ENCODE measurements at regions not wholly inside any gene's neighbourhood (a gene's known extent, or its start where the extent isn't known, plus 50 kb on each side); places are given as distances from the start of the nearest gene placed in this dataset.

DNA sequence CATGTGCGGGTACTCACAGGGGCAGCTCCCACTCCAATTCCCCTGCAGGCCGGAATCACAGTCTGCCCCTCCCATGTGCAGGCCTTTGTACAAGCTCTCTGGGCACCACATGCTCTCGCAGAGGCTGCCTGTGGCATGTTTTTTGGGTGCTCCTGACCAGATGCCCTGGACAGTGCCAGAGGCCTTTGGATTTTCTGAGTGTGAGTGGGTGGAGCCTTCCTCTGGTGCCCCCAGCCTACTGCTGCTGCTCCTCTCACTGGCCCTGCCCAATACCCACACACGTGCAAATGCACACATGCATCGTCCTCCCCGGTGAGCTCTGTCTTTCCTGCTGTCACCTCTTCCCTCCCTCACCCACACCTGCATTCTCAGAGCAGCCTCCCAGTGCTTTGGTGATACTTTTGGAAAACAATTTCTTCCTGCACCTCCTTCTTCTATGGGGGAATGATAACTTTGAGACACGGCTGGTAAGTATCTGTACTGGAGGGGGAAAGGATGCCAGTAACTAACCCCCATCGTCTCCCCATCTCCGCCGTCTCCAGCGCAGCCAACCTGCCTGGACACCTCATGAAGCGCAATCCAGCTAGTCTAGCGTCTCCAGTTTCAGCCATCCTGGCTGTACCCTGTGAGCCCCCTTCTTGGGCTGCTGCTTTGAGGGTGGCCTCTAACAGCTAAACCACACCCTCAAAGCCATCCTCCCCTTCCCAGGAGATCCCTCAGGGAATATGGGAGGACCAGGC, 229.4 kb upstream of the TOPAZ1 start:
- H3K36me3 ChIP-seq (ENCODE audit: control insufficient read depth, insufficient read depth, low read length, severe bottlenecking) = peaks cover 15% of the 10 kb centered on the region

DNA sequence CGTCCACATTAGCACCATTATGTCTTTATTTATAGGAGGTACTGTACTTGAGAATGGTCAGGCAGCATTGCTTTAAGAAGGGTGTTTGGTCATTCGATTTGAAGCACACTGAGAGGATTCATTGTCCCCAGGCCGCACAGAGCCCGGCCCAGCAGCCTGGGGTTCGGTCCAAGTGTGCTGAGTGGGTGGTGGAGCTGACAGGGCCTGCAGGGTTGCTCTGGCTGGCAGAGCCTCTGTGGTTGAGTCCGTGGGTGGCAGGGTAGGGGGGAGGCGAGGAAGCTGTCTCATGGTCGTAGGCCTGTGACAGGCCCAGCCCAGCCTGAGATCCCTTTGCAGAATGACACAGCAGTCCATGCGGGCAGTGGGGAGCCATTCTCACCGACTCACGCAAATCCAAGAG, 227.7 kb upstream of the TOPAZ1 start:
- no peak for DNase-seq (ENCODE audit: low read depth)
- no peaks in the 10 kb centered on the region for H3K4me1 ChIP-seq (ENCODE audit: control insufficient read depth, insufficient read depth, low read length)
- no peaks in the 10 kb centered on the region for H3K27me3 ChIP-seq (replicated peaks; ENCODE audit: control insufficient read depth, insufficient read depth, low read length)

More for the DNA sequence above, 229.4 kb upstream of the TOPAZ1 start:
- Histone ChIP-seq H3K27me3 (replicated peaks; ENCODE audit: control insufficient read depth, insufficient read depth, low read length) (no peaks in the 10 kb centered on the region), H3K4me3 (ENCODE audit: low read length) (no peak overlapping the region), H3K9ac (ENCODE audit: low read length) (no peak overlapping the region), H3K9me3 (ENCODE audit: control insufficient read depth, low read length) (no peaks in the 10 kb centered on the region), H3K4me1 (ENCODE audit: control insufficient read depth, insufficient read depth, low read length) (no peaks in the 10 kb centered on the region)
- no peak for DNase-seq (ENCODE audit: low read depth)

DNA sequence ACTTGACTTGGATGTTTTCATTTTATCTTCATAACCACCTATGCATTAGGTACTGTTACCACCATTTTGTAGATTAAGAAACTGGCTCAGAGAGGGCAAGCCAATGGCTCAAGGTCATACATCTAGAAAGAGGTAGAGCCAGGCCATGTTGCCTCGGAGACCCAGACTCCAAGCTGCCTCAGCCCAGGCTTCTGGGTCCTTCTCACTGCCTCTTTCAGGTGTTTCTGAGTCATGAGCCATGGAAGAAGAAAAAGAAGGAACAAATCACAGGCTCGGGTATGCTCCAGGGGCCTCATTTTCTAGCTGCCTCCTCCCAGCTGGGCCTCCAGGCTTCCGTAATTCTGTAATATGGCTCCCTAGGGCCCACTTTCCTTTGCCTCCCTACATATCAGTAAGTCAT, 226.5 kb upstream of the TOPAZ1 start:
- no peak overlapping the region for H3K9ac ChIP-seq (ENCODE audit: low read length)
- H3K9me3 ChIP-seq (ENCODE audit: control insufficient read depth, low read length) = no peaks in the 10 kb centered on the region
- H3K4me3 ChIP-seq (ENCODE audit: low read length) = no peak overlapping the region
- no peak for DNase-seq (ENCODE audit: low read depth)
- no peaks in the 10 kb centered on the region for H3K27me3 ChIP-seq (replicated peaks; ENCODE audit: control insufficient read depth, insufficient read depth, low read length)
- peaks cover 20% of the 10 kb centered on the region for H3K36me3 ChIP-seq (ENCODE audit: control insufficient read depth, insufficient read depth, low read length, severe bottlenecking)
- H3K4me1 ChIP-seq (ENCODE audit: control insufficient read depth, insufficient read depth, low read length) = no peaks in the 10 kb centered on the region

More for the DNA sequence above, 227.7 kb upstream of the TOPAZ1 start:
- H3K4me3 ChIP-seq (ENCODE audit: low read length) = no peak overlapping the region
- peaks cover 20% of the 10 kb centered on the region for H3K36me3 ChIP-seq (ENCODE audit: control insufficient read depth, insufficient read depth, low read length, severe bottlenecking)
- H3K9ac ChIP-seq (ENCODE audit: low read length) = no peak overlapping the region
- no peaks in the 10 kb centered on the region for H3K9me3 ChIP-seq (ENCODE audit: control insufficient read depth, low read length)

DNA sequence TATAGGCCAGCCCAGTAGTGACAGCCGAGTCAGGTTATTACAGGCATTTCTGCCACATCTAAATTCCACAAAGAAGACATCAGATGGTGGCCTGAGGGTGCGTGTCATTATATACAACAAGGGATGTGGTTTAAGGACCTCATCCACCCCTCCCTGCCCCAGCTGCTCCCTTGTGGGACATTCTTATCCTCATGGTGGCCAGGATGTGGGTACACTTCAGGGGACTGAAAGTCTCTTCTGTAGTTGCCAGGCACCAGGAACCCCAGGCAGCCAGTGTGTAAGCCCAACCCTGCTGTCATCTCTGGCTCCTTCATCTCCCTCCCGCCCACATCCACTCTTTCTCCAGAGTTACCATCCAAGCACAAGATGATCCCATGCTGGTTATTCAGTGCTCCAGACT, 224.9 kb upstream of the TOPAZ1 start:
- no peak for DNase-seq (ENCODE audit: low read depth)

DNA sequence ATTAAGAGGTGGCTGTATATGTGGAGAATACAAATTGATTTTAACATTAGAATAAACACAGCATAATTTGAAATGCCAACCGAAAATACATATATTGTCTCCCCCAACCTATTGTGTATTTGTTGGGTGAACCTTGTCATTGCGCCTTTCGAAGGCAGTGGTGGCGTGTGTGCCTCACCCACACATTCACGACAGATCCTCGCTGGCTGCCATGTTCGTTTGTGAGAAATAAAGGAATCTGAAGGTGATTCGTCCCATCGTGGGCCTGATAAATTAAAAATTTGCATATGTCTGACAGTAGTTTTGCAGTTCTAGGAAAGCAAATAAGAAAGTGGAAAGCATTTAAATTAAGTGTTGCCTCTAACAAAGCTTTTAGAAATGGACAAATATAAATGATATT, 222.8 kb upstream of the TOPAZ1 start:
- Histone ChIP-seq H3K9ac (ENCODE audit: low read length) (no peak overlapping the region), H3K9me3 (ENCODE audit: control insufficient read depth, low read length) (no peaks in the 10 kb centered on the region), H3K4me1 (ENCODE audit: control insufficient read depth, insufficient read depth, low read length) (peaks cover 4% of the 10 kb centered on the region), H3K4me3 (ENCODE audit: low read length) (no peak overlapping the region), H3K27me3 (replicated peaks; ENCODE audit: control insufficient read depth, insufficient read depth, low read length) (no peaks in the 10 kb centered on the region), H3K36me3 (ENCODE audit: control insufficient read depth, insufficient read depth, low read length, severe bottlenecking) (peaks cover 13% of the 10 kb centered on the region)
- no peak for DNase-seq (ENCODE audit: low read depth)

More for the DNA sequence above, 224.9 kb upstream of the TOPAZ1 start:
- peaks cover 19% of the 10 kb centered on the region for H3K36me3 ChIP-seq (ENCODE audit: control insufficient read depth, insufficient read depth, low read length, severe bottlenecking)
- H3K27me3 ChIP-seq (replicated peaks; ENCODE audit: control insufficient read depth, insufficient read depth, low read length) = no peaks in the 10 kb centered on the region
- H3K9me3 ChIP-seq (ENCODE audit: control insufficient read depth, low read length) = no peaks in the 10 kb centered on the region
- H3K9ac ChIP-seq (ENCODE audit: low read length) = no peak overlapping the region
- no peak overlapping the region for H3K4me3 ChIP-seq (ENCODE audit: low read length)
- H3K4me1 ChIP-seq (ENCODE audit: control insufficient read depth, insufficient read depth, low read length) = no peaks in the 10 kb centered on the region

DNA sequence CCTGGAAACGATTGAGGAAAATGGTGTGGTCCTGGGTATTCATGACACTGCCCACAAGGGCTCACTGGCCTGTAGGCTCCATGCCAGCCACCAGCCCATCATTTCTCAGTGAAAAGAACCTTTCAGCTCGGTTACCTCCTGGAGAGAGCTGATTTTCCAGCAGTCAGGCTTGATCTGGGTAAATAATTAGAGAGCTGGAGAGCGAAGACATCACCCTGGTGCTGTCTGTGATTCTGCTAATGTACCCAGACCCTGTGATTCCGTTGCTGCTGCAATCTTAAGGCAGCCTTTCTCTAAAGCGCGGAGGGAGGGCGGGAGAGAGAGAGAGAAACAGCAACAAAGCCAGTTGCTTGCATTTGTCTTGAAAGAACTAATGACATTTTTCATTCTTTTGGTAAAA, 221.9 kb upstream of the TOPAZ1 start:
- Histone ChIP-seq H3K4me1 (ENCODE audit: control insufficient read depth, insufficient read depth, low read length) (peaks cover 4% of the 10 kb centered on the region), H3K4me3 (ENCODE audit: low read length) (no peak overlapping the region), H3K9ac (ENCODE audit: low read length) (no peak overlapping the region), H3K9me3 (ENCODE audit: control insufficient read depth, low read length) (no peaks in the 10 kb centered on the region), H3K36me3 (ENCODE audit: control insufficient read depth, insufficient read depth, low read length, severe bottlenecking) (peaks cover 8% of the 10 kb centered on the region), H3K27me3 (replicated peaks; ENCODE audit: control insufficient read depth, insufficient read depth, low read length) (no peaks in the 10 kb centered on the region)
- no peak for DNase-seq (ENCODE audit: low read depth)

DNA sequence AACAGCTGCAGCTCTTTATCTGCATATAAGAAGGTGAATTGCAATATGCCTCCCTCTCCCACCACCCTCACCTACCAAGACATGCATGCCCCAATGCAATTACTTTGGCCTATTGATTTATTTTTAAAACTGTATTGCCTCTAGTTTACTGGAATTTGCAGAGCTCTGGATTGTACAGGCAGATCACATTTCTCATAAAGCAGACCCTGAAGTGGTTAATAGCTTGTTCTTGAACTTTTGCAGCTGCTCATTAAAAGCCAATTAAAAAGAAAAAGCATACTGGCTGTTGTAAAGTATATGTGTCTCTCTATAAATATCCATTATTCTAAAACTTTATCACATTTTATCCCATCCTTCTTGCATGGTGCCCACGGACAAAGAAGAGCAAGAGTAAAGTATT, 221.5 kb upstream of the TOPAZ1 start:
- no peak overlapping the region for H3K9ac ChIP-seq (ENCODE audit: low read length)
- no peaks in the 10 kb centered on the region for H3K9me3 ChIP-seq (ENCODE audit: control insufficient read depth, low read length)
- H3K4me3 ChIP-seq (ENCODE audit: low read length) = no peak overlapping the region
- H3K4me1 ChIP-seq (ENCODE audit: control insufficient read depth, insufficient read depth, low read length) = peaks cover 4% of the 10 kb centered on the region
- no peak for DNase-seq (ENCODE audit: low read depth)
- H3K27me3 ChIP-seq (replicated peaks; ENCODE audit: control insufficient read depth, insufficient read depth, low read length) = no peaks in the 10 kb centered on the region
- peaks cover 8% of the 10 kb centered on the region for H3K36me3 ChIP-seq (ENCODE audit: control insufficient read depth, insufficient read depth, low read length, severe bottlenecking)

DNA sequence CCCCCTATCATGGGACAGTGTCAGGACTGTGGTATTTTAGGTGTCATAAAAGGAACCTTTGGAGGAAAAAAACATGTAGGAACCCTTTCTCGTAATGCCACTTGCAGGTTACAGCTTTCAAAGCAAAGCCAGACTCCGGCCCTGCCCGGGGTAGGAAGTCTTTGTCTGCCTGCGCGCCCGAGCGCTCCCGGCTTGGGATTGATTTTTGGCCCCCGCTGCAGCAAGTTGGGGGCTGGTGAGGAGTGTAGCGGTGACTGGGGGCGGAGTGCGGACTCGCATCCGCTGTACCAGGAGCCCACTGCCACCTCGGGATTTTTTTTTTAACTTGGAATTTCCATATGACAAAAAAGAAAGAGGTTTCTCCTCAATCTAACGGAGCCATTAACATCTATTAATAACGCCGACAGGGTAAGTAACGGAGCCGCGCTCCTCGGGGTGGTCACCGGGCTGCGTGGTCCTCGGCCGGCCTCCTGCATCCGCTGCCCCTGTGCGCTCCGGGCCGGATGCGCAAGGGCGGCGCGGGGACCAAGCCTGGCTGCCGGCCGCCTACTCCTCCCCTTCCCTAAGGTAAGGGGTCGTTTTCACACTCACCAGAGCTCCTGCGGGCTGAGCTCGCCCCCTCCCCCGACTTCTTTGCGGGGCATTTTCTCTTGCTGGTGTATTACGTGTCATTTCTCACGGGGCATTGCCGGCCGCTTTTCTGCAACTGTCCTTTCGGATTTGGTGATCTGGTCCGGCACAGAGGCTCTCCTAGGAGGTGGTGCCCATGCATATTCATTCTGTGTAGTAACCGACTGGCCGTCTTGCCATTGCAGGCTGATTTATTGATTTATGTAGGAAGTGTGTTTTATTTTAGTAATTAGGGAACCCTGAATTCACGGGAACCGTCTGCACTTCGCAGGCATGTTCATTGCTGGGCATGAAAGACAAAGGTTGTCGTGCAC, 219.8 kb upstream of the TOPAZ1 start:
- peak; percentile 45 for DNase-seq (ENCODE audit: low read depth)
- H3K4me1 ChIP-seq (ENCODE audit: control insufficient read depth, insufficient read depth, low read length) = peaks cover 4% of the 10 kb centered on the region

DNA sequence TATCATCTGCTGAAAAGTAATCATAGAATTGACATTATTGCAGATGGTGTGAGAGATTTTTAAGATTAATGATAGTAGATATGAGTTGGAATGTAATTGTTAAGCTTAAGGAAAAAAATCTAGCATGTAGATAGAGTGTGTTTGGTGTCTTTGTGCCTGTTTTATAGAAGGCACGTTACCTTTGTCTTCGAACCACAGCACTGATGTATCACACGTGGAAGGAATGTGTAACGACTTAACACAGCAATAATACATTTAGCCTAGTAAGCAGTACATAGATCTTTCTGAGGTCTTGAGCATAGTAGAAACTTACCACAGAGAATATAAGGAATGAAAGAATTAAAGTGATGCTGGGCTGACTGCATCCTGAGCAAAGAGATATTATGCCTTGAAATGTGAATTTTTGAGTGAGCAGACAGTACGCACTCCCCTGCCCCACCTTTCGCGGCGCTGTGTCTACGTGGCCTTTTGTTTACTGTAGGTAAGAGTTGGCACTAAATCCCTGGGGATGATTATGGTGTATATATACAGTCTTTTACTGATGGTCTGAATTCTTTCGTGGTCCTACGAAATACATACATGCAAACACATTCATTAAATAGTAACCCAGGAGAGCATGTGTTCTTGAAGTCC, 217.6 kb upstream of the TOPAZ1 start:
- no peaks in the 10 kb centered on the region for H3K27me3 ChIP-seq (replicated peaks; ENCODE audit: control insufficient read depth, insufficient read depth, low read length)
- no peak overlapping the region for H3K4me3 ChIP-seq (ENCODE audit: low read length)
- DNase-seq (ENCODE audit: low read depth) = no peak
- H3K9ac ChIP-seq (ENCODE audit: low read length) = no peak overlapping the region
- H3K4me1 ChIP-seq (ENCODE audit: control insufficient read depth, insufficient read depth, low read length) = peaks cover 4% of the 10 kb centered on the region
- H3K9me3 ChIP-seq (ENCODE audit: control insufficient read depth, low read length) = no peaks in the 10 kb centered on the region
- H3K36me3 ChIP-seq (ENCODE audit: control insufficient read depth, insufficient read depth, low read length, severe bottlenecking) = no peaks in the 10 kb centered on the region

More for the DNA sequence above, 219.8 kb upstream of the TOPAZ1 start:
- Histone ChIP-seq H3K27me3 (replicated peaks; ENCODE audit: control insufficient read depth, insufficient read depth, low read length) (no peaks in the 10 kb centered on the region), H3K9ac (ENCODE audit: low read length) (peak overlapping the region; percentile 72), H3K4me3 (ENCODE audit: low read length) (peak overlapping the region; percentile 84), H3K9me3 (ENCODE audit: control insufficient read depth, low read length) (no peaks in the 10 kb centered on the region), H3K36me3 (ENCODE audit: control insufficient read depth, insufficient read depth, low read length, severe bottlenecking) (peaks cover 8% of the 10 kb centered on the region)

DNA sequence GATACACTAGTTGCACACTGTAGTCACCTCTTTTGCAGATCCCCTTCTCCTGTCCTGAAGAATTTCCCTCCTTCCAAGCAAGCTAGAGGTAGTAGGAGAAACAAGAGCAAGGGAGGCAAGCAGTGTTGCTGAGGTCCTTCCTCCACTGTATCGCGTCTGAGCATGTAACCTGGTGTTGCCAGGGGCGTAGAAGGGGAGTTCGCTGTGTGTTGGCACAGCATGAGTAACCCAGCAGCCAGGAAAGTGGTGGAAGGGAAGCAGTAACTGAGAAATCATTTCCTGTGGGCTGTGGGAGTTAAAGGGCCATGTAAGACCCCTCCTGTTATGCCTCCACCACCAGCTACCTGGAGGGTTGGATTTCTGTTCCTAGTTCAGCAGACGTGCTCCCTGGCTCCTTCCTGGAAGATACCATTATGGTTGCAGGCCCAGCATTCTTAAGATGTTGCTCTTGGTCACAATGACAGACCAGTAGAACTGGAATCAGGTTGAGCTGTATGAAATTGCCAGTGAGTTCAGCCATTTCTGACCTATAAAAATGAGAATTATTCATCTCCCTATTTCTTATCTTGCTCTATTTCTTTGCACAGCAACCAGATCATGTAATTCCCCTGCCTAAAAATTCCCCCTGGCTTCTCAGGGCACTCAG, 215.3 kb upstream of the TOPAZ1 start:
- DNase-seq (ENCODE audit: low read depth) = no peak
- Histone ChIP-seq H3K4me1 (ENCODE audit: control insufficient read depth, insufficient read depth, low read length) (peaks cover 9% of the 10 kb centered on the region), H3K9ac (ENCODE audit: low read length) (no peak overlapping the region), H3K36me3 (ENCODE audit: control insufficient read depth, insufficient read depth, low read length, severe bottlenecking) (no peaks in the 10 kb centered on the region), H3K27me3 (replicated peaks; ENCODE audit: control insufficient read depth, insufficient read depth, low read length) (no peaks in the 10 kb centered on the region), H3K9me3 (ENCODE audit: control insufficient read depth, low read length) (no peaks in the 10 kb centered on the region), H3K4me3 (ENCODE audit: low read length) (no peak overlapping the region)

DNA sequence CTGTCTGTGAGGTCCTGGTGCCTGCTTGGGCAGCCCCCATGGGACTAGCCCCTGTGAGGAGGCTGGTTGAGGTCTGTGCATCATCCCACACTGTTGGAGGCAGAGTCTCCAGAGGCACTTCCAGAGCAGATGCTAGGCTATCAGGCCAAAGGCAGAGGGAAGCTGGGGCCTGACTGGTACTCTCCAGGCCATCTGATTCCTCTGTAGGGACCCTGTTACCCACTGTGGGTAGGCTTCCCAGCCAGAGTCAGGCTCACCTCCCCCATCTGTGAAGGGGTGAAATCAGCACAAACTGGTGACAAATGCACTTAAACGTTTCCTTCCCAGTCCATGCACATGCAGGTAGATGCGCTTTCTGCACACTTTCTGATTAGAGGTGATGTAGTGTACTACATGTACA, 212.6 kb upstream of the TOPAZ1 start:
- H3K4me3 ChIP-seq (ENCODE audit: low read length) = no peak overlapping the region
- no peaks in the 10 kb centered on the region for H3K36me3 ChIP-seq (ENCODE audit: control insufficient read depth, insufficient read depth, low read length, severe bottlenecking)
- H3K4me1 ChIP-seq (ENCODE audit: control insufficient read depth, insufficient read depth, low read length) = peaks cover 17% of the 10 kb centered on the region
- H3K9me3 ChIP-seq (ENCODE audit: control insufficient read depth, low read length) = no peaks in the 10 kb centered on the region
- H3K27me3 ChIP-seq (replicated peaks; ENCODE audit: control insufficient read depth, insufficient read depth, low read length) = no peaks in the 10 kb centered on the region
- DNase-seq (ENCODE audit: low read depth) = no peak
- H3K9ac ChIP-seq (ENCODE audit: low read length) = no peak overlapping the region
